Lower leg skin (tissue), 3 donors: ENCODE measurements at regions not wholly inside any gene's neighbourhood (a gene's known extent, or its start where the extent isn't known, plus 50 kb on each side); places are given as distances from the start of the nearest gene placed in this dataset.

Experiments
- POLR2A ChIP-seq, 2 donors: fragments of 450-650 bp; IDR thresholded peaks; one replicate each; pipeline ENCODE4 v1.6.1; 2016 to 2017; ENCODE audit warnings: antibody characterized with exemption in 2 of 2, mild to moderate bottlenecking in 1 of 2, moderate library complexity in 1 of 2
- TF ChIP-seq, protein P1 (sequence below), 3 donors: fragments of 450-650 bp; IDR thresholded peaks; one replicate each; pipeline ENCODE4 v1.5.1; 2016; ENCODE audit warnings: antibody characterized with exemption in 3 of 3, mild to moderate bottlenecking in 3 of 3, moderate library complexity in 2 of 3

DNA sequence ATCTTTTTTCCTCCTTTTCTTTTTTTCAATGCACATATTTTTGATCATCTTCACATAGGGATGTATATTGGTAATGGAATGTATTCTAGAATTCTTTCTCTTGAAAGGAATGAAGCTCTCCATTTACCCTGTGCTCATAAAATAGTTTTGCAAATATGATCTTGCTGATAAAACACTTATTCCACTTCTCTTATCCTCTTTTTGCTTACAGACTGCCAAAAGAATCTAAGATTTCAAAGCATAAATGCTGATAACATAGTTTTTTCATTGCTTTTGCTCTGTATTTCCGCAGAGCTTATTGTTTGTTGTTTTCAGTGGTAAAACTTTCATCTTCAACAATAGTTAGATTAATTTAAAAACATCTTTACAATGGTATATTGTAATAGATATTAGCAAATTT lies 350.5 kb downstream of the PAX1 start:
- TF ChIP-seq, protein P1, sequence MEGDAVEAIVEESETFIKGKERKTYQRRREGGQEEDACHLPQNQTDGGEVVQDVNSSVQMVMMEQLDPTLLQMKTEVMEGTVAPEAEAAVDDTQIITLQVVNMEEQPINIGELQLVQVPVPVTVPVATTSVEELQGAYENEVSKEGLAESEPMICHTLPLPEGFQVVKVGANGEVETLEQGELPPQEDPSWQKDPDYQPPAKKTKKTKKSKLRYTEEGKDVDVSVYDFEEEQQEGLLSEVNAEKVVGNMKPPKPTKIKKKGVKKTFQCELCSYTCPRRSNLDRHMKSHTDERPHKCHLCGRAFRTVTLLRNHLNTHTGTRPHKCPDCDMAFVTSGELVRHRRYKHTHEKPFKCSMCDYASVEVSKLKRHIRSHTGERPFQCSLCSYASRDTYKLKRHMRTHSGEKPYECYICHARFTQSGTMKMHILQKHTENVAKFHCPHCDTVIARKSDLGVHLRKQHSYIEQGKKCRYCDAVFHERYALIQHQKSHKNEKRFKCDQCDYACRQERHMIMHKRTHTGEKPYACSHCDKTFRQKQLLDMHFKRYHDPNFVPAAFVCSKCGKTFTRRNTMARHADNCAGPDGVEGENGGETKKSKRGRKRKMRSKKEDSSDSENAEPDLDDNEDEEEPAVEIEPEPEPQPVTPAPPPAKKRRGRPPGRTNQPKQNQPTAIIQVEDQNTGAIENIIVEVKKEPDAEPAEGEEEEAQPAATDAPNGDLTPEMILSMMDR (IDR thresholded peaks at IDR 0.05): no peak
- no peak for TF ChIP-seq POLR2A (IDR thresholded peaks at IDR 0.05)
